GM19193 (cell line): ENCODE measurements at regions not wholly inside any gene's neighbourhood (a gene's known extent, or its start where the extent isn't known, plus 50 kb on each side); places are given as distances from the start of the nearest gene placed in this dataset.
A peak's percentile ranks its signal among the peaks of the same experiment; 100 is the strongest.

Experiments
- POLR2A ChIP-seq: IDR thresholded peaks from 4 replicates; pipeline ENCODE4 v1.6.1; 2011; ENCODE audit not compliant: insufficient read depth, insufficient read length; ENCODE audit errors: extremely low read depth

- peak; percentile 42 for TF ChIP-seq POLR2A
Observed at GRCh38 chr17:20698463-20699206, 119.1 kb downstream of the CDRT15L2 start.

- TF ChIP-seq POLR2A = no peak
Observed at GRCh38 chr17:20702692-20703091, 123.2 kb downstream of the CDRT15L2 start.

GRCh38 chr17:20703781-20704180, 124.3 kb downstream of the CDRT15L2 start:
- no peak for TF ChIP-seq POLR2A

GRCh38 chr17:20706751-20707373, 127.3 kb downstream of the CDRT15L2 start:
- TF ChIP-seq POLR2A = no peak

DNA sequence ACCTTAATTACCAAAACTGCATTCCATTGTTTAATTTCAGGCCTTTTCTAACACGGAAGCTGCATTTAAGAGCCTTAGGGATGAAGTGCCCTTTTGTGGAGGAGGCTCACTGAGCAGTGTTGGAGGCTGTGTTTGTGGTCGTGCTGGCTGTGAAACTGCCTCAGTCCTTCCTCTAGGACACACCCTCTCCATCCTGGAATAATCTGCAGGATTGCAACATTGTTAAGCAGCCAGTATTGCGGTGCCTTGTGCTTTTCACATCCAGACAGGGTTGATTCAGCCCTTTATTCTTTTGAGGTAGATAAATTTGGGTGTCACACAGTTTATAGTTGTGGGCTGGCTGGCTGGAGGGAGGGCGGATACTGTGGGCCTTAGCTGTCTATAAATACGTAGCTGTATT, 141.6 kb downstream of the CDRT15L2 start:
- TF ChIP-seq POLR2A = no peak

- no peak for TF ChIP-seq POLR2A
Observed at GRCh38 chr17:20728181-20728580, 148.7 kb downstream of the CDRT15L2 start.

DNA sequence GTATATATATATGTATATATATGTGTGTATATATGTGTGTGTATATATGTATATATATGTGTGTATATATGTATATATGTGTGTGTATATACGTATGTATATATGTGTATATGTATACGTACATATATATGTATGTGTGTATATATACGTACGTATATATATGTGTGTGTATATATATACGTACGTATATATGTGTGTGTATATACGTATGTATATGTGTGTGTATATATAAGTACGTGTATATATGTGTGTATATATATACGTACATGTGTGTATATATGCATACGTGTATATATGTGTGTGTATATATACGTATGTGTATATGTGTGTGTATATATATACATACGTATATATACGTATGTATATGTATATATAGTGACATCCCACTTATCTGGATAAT, 154.4 kb downstream of the CDRT15L2 start:
- no peak for TF ChIP-seq POLR2A

DNA sequence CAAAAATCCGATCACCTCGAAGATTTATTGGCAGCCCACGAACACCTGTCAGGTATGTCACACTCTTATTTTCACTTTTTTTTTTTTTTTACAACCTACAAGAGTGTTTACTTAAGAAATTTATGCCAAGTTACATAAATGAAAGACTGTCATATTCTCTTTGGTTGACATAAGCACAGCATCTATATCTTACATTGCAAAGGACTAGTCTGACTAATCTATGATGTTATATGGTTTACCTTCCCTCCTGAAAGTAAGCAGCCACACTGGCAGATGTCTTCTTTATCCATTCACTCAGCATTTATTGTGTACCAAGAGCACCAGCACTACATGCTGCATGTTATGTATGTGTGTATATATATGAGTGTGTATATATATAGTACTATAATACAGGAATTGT, 156.3 kb downstream of the CDRT15L2 start:
- no peak for TF ChIP-seq POLR2A

- no peak for TF ChIP-seq POLR2A
Observed at GRCh38 chr17:20771104-20771503, 191.6 kb downstream of the CDRT15L2 start.

DNA sequence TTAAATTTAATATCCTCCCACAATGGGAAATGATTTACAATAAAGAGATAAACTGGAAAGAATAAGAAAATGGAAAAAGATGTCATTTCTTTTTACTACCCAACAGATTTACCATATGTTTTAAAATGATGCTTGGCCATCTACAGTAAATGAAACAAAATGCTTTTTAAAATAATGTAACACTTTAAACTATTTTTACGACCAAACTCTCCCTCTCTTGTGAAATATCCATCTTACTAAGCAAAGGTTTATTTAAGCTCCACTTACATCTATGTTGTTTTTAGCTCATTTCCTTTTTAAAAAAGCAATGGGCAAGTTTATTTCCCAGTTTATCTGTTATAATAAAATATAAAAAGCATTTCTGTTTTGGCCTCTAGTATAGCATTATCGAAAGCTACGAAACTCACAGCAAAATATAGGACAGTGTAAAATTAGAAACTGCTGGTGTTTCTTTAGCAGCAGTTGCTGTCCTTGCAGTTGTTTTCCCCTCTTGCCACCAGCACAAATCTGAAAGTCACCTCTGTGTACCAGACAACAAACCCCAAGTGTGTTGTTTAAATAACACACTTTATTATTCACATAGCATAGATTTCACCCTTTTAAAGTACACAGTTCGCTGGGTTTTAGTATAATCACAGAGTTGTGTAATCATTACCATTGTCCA, 195.1 kb downstream of the CDRT15L2 start:
- TF ChIP-seq POLR2A = no peak

GRCh38 chr17:20775331-20775730, 195.8 kb downstream of the CDRT15L2 start:
- TF ChIP-seq POLR2A = no peak

- TF ChIP-seq POLR2A = no peak
Observed at GRCh38 chr17:20779521-20779920, 200.0 kb downstream of the CDRT15L2 start.

- TF ChIP-seq POLR2A = no peak
Observed at GRCh38 chr17:20781260-20781659, 201.7 kb downstream of the CDRT15L2 start.

DNA sequence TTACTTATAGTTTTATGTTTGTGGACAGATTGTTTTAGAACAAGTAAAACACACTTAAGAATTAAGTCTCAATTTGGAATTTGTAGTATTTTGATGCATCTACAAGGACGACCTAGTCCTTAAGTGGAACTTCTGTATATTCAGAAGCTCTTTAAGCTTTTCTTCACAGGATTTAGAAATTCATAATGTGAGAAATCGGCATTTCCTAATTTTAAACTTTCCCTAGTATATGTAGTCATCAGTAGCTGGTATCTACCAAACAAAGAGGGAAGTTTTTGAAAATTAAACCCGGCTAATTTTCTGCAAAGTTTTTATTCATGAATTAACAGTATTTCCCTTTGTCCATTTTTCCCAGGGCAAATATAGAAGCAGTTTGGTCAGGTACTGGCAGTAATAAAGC, 203.6 kb downstream of the CDRT15L2 start:
- TF ChIP-seq POLR2A = no peak

GRCh38 chr17:20784100-20784665, 204.7 kb downstream of the CDRT15L2 start:
- no peak for TF ChIP-seq POLR2A
